K562 (cell line): ENCODE measurements at regions not wholly inside any gene's neighbourhood (a gene's known extent, or its start where the extent isn't known, plus 50 kb on each side); places are given as distances from the start of the nearest gene placed in this dataset.

Experiments used
- ETV6 ChIP-seq, 3 experiments: fragments of 150-350 bp in 1 of 3; sonication (generic) in 1 of 3; formaldehyde crosslinking in 1 of 3; IDR thresholded peaks; 2 replicates each; pipeline versions ENCODE4 v1.6.1 to v1.8.0; 2014 to 2022; ENCODE audit warnings: borderline replicate concordance in 2 of 3, low read depth in 2 of 3, antibody characterized with exemption in 1 of 3, low read length in 1 of 3, mild to moderate bottlenecking in 1 of 3, missing genetic modification reagents in 1 of 3
- FOXK2 ChIP-seq, 2 experiments: fragments of 450-650 bp; IDR thresholded peaks in 1 of 2; conservative IDR thresholded peaks in 1 of 2; 2 replicates each; pipeline ENCODE4 v1.6.1; 2016; ENCODE audit warnings: low read depth in 2 of 2, mild to moderate bottlenecking in 1 of 2
- ZFX ChIP-seq: sonication (generic); formaldehyde crosslinking; IDR thresholded peaks from 2 replicates; pipeline ENCODE4 v1.8.0; 2022; ENCODE audit warnings: mild to moderate bottlenecking, missing genetic modification reagents, moderate library complexity
- ZNF232 ChIP-seq: sonication (generic); formaldehyde crosslinking; IDR thresholded peaks from 2 replicates; pipeline ENCODE4 v1.8.0; 2022; ENCODE audit warnings: mild to moderate bottlenecking, missing genetic modification reagents
- TF ChIP-seq, protein P1 (sequence below): sonication (generic); formaldehyde crosslinking; IDR thresholded peaks from 2 replicates; pipeline ENCODE4 v1.4.0; 2020; ENCODE audit warnings: mild to moderate bottlenecking, missing genetic modification reagents
- TF ChIP-seq, protein P2 (sequence below): sonication (generic); formaldehyde crosslinking; IDR thresholded peaks from 2 replicates; pipeline ENCODE4 v1.9.0; 2022; ENCODE audit warnings: mild to moderate bottlenecking, missing genetic modification reagents
- TF ChIP-seq, protein P3 (sequence below), 3 experiments: IDR thresholded peaks in 2 of 3; conservative IDR thresholded peaks in 1 of 3; 2 replicates each; pipeline ENCODE4 v1.5.1; 2011 to 2012; ENCODE audit warnings: low read length in 3 of 3, mild to moderate bottlenecking in 3 of 3, control low read depth in 2 of 3, improper control_type of control experiment in 1 of 3, inconsistent platforms in 1 of 3, low read depth in 1 of 3, mixed read lengths in 1 of 3, moderate library complexity in 1 of 3; ENCODE audit not compliant: insufficient read depth in 2 of 3

GRCh38 chr4:138832563-138832962 lies 183.0 kb upstream of the NOCT start:
- no peak for TF ChIP-seq FOXK2 (conservative IDR thresholded peaks at IDR 0.05 in 1 of 2, IDR thresholded peaks at IDR 0.05 in 1 of 2; ENCODE audit: low read depth in 2 of 2)
- TF ChIP-seq ETV6 (IDR thresholded peaks at IDR 0.05; ENCODE audit: borderline replicate concordance in 1 of 2, low read depth in 2 of 2, low read length in 1 of 2) = no peak
- no peak for TF ChIP-seq ETV6 (CRISPR knock-in tag; IDR thresholded peaks at IDR 0.05; ENCODE audit: borderline replicate concordance)
- TF ChIP-seq, protein P1, sequence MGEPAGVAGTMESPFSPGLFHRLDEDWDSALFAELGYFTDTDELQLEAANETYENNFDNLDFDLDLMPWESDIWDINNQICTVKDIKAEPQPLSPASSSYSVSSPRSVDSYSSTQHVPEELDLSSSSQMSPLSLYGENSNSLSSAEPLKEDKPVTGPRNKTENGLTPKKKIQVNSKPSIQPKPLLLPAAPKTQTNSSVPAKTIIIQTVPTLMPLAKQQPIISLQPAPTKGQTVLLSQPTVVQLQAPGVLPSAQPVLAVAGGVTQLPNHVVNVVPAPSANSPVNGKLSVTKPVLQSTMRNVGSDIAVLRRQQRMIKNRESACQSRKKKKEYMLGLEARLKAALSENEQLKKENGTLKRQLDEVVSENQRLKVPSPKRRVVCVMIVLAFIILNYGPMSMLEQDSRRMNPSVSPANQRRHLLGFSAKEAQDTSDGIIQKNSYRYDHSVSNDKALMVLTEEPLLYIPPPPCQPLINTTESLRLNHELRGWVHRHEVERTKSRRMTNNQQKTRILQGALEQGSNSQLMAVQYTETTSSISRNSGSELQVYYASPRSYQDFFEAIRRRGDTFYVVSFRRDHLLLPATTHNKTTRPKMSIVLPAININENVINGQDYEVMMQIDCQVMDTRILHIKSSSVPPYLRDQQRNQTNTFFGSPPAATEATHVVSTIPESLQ (CRISPR knock-in tag) = no peak
- TF ChIP-seq ZFX (CRISPR knock-in tag) = no peak
- TF ChIP-seq, protein P2, sequence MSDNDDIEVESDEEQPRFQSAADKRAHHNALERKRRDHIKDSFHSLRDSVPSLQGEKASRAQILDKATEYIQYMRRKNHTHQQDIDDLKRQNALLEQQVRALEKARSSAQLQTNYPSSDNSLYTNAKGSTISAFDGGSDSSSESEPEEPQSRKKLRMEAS (CRISPR knock-in tag) = no peak
- TF ChIP-seq, protein P3, sequence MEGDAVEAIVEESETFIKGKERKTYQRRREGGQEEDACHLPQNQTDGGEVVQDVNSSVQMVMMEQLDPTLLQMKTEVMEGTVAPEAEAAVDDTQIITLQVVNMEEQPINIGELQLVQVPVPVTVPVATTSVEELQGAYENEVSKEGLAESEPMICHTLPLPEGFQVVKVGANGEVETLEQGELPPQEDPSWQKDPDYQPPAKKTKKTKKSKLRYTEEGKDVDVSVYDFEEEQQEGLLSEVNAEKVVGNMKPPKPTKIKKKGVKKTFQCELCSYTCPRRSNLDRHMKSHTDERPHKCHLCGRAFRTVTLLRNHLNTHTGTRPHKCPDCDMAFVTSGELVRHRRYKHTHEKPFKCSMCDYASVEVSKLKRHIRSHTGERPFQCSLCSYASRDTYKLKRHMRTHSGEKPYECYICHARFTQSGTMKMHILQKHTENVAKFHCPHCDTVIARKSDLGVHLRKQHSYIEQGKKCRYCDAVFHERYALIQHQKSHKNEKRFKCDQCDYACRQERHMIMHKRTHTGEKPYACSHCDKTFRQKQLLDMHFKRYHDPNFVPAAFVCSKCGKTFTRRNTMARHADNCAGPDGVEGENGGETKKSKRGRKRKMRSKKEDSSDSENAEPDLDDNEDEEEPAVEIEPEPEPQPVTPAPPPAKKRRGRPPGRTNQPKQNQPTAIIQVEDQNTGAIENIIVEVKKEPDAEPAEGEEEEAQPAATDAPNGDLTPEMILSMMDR (IDR thresholded peaks at IDR 0.05 in 2 of 3, conservative IDR thresholded peaks at IDR 0.05 in 1 of 3; ENCODE audit: insufficient read depth in 2 of 3, low read depth in 1 of 3, low read length in 3 of 3) = no peak
- no peak for TF ChIP-seq ZNF232 (CRISPR knock-in tag)
